ENCODE measurements at regions not wholly inside any gene's neighbourhood (a gene's known extent, or its start where the extent isn't known, plus 50 kb on each side); places are given as distances from the start of the nearest gene placed in this dataset.

- H3K4me3 Mint-ChIP-seq: no peak overlapping the region
Measured at GRCh38 chr7:115227473-115228235, 305.8 kb downstream of the MDFIC start.

GRCh38 chr7:115226410-115226809 is 304.5 kb downstream of the MDFIC start:
- ATAC-seq (no peak), DNase-seq (no peak)
- Mint-ChIP-seq H3K9me3 (no peaks in the 10 kb centered on the region), H3K27me3 (peaks cover 2% of the 10 kb centered on the region), H3K36me3 (ENCODE audit: low read depth) (no peaks in the 10 kb centered on the region), H3K27ac (no peak overlapping the region), H3K4me1 (ENCODE audit: low read depth) (peaks cover 15% of the 10 kb centered on the region), H3K4me3 (no peak overlapping the region)
- no peak for TF ChIP-seq CTCF (IDR thresholded peaks at IDR 0.05)
- ChIA-PET CTCF (interaction anchor here (0.9 kb wide), 1 partner anchor 10 kb away, joined by 3 read pairs; no protein-coding TSS in a partner anchor), POLR2A (no interaction called here)
- intact Hi-C loops (cut with micrococcal nuclease): no loop called here

More at GRCh38 chr7:115227473-115228235, 305.8 kb downstream of the MDFIC start:
- ChIA-PET CTCF (interaction anchor here (1.3 kb wide), 1 partner anchor 11 kb away, joined by 3 read pairs; no protein-coding TSS in a partner anchor), POLR2A (interaction anchor here (0.7 kb wide), 1 partner anchor 145 kb away, joined by 3 read pairs; no protein-coding TSS in a partner anchor)
- no peak for TF ChIP-seq CTCF (IDR thresholded peaks at IDR 0.05)
- Mint-ChIP-seq H3K4me1 (ENCODE audit: low read depth) (peaks cover 16% of the 10 kb centered on the region), H3K27ac (no peak overlapping the region), H3K36me3 (ENCODE audit: low read depth) (no peaks in the 10 kb centered on the region), H3K27me3 (peaks cover 2% of the 10 kb centered on the region), H3K9me3 (no peaks in the 10 kb centered on the region)
- no peak for DNase-seq
- no peak for ATAC-seq
- intact Hi-C loops (cut with micrococcal nuclease): no loop called here

- Mint-ChIP-seq H3K36me3 (ENCODE audit: low read depth) (no peaks in the 10 kb centered on the region), H3K4me3 (no peak overlapping the region), H3K4me1 (ENCODE audit: low read depth) (peaks cover 5% of the 10 kb centered on the region), H3K27me3 (peaks cover 2% of the 10 kb centered on the region), H3K27ac (no peak overlapping the region), H3K9me3 (no peaks in the 10 kb centered on the region)
- ChIA-PET POLR2A (no interaction called here), CTCF (no interaction called here)
- no peak for TF ChIP-seq CTCF (IDR thresholded peaks at IDR 0.05)
- ATAC-seq: no peak
- no peak for DNase-seq
- intact Hi-C loops (cut with micrococcal nuclease): no loop called here
Measured at GRCh38 chr7:115224922-115225321, 303.0 kb downstream of the MDFIC start.

DNA sequence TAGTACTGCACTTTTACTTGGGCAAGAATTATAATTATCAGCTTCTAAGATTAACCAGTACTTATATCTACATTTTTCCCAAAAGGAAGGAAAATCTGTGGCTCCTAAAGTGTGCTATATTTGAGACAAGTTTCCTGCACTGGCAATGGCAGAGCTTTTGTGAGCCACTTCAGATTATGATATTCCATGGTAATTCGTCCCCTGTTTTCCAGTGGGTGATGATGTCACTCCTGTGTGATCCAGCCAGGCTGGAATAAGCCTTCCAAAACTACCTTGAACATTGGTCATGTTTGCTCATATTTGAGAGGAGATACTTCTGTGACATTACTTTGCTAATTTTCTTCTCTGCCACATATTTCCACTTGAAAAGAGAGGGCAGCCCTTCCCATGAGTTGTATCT is 302.1 kb downstream of the MDFIC start:
- CTCF ChIA-PET: no interaction called here
- Mint-ChIP-seq H3K9me3 (no peaks in the 10 kb centered on the region), H3K27me3 (no peaks in the 10 kb centered on the region), H3K36me3 (ENCODE audit: low read depth) (no peaks in the 10 kb centered on the region), H3K4me3 (no peak overlapping the region), H3K27ac (no peak overlapping the region), H3K4me1 (ENCODE audit: low read depth) (no peaks in the 10 kb centered on the region)
- DNase-seq: no peak
- POLR2A ChIA-PET: no interaction called here
- ATAC-seq: no peak
- intact Hi-C loops (cut with micrococcal nuclease): no loop called here
- TF ChIP-seq CTCF (IDR thresholded peaks at IDR 0.05): no peak

DNA sequence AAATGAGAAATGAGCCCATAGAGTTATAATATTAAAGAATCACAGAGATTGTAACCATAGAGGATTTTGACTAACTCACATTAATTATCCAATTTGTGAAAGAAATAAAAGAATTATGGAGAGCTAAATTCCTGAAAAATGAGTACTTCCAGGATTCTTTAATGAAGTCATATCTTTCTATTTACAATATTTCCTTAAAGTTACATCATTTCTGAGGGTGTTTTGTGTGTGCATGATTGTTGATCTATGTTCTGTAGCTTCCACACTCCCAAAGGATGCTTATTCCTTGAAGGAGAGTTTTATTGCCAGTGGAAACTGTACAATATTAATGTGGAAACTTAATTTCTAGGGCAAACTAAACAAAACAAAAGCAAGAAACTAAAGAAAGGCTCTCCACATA is 299.6 kb downstream of the MDFIC start:
- no peak for TF ChIP-seq CTCF (IDR thresholded peaks at IDR 0.05)
- ChIA-PET POLR2A (no interaction called here), CTCF (no interaction called here)
- Mint-ChIP-seq H3K27ac (no peak overlapping the region), H3K9me3 (no peaks in the 10 kb centered on the region), H3K36me3 (ENCODE audit: low read depth) (no peaks in the 10 kb centered on the region), H3K4me3 (no peak overlapping the region), H3K4me1 (ENCODE audit: low read depth) (peaks cover 4% of the 10 kb centered on the region), H3K27me3 (no peaks in the 10 kb centered on the region)
- intact Hi-C loops (cut with micrococcal nuclease): no loop called here
- DNase-seq: no peak
- ATAC-seq: no peak
